ENCODE measurements at regions not wholly inside any gene's neighbourhood (a gene's known extent, or its start where the extent isn't known, plus 50 kb on each side); places are given as distances from the start of the nearest gene placed in this dataset.

DNA sequence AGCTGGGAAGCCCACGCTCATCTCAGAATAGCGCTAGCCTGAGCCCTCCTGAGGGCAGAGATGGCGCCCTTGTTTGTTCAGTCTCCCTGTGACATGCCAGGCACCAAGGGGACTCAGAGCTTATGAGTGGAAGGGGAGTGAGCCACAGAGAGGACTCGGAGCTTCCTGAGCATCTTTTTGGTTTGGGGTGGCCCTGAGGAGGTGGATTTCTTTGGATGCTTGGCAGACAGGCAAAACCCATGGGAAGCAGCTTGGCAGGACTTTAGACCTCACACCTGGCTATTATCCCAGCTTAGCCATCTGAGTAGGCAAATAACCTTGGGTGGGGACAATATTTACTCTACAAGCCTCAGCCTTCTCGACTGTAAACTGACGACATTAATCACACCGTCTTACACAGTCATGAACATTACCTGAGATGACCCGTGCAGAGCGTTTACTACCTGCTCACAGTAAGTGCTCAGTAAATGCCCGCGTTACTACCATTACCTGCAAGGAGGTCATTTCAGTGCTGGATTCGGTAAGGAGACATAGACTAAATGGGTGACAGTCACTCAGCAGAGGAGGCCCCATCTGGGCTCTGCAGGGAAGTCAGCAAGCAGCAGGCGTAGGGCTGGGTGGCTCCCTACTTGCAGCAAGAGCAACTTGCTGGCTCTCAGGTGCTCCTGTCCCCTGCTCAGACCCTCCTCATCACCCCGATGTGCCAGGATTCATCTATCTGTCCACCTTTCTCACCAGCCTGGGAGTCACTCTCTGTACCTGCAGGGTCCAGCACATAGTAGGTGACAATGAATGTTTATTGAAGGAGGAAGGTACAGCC, 54.9 kb downstream of the KLHDC7A start:
- DNase-seq = peak; percentile 67

DNA sequence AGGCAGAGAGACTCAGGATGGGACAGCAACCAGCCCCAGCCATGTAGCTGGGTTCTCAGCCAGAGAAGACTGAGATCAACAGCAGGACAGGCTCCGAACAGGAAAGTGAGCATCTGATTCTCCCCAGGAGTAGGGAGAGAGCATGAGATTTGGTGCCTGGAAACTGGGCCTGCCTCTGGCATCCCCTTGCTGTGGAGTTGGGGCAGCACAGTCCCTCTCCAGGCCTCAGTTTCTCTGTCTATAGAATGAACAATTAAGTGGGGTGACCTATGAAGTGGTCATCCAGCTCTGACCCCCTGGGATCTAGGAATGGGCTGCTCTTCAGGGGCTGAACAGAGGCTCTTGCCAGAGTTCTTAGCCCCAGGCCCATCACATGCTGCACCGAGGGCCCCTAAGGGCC, 55.6 kb downstream of the KLHDC7A start:
- DNase-seq = no peak

- no peak for DNase-seq
Observed at GRCh38 chr1:18536915-18537314, 56.2 kb downstream of the KLHDC7A start.

- no peak for DNase-seq
Observed at GRCh38 chr1:18537386-18538306, 56.9 kb downstream of the KLHDC7A start.

DNA sequence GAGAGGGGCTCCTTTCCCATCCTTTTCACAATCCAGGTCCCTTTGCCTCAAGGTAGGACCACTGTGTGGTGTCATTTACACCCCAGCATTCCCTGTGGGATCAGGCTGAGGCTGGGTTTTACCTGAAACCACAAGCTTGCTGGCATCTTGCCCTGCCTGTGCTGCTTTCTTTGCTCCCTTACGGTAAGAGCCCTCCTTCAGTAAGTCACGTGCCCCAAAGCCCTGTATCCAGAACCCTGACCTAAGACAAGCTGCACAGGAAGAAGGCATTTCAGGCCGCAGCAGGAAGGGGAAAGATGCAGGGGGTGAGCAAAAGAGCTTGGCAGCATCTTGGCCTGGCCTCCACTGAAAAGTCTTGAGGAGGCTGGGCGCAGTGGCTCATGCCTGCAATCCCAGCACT, 58.4 kb downstream of the KLHDC7A start:
- no peak for DNase-seq

DNA sequence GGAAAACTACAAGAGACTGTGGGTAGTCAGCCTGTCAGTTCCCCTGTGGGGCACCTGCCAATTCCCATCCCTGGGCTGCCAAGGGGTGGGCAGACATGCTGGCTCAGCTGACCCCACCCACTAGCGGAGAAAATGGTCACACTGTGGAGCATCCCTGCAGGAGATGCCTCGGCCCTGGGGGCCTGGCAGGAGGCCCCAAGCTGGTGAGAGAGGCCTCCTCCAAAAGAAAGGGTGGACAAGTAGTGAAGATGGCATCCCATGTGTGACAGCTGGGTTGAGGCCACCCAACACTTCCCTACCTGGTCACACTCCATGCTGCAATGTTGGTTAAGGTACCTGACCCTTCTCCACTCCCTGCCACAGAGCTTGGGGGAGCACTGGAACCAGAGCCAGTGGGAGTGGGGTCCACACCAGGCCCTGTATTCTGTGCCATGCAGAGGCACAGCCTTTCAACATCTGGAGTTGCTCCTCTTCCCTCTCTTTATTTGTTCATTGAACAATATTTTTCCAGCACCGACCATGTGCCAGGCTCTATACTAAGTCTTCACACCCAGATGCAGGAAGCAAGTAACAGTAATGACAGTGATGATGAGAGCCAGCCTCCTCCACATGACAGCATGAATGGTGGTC, 59.5 kb downstream of the KLHDC7A start:
- no peak for DNase-seq

GRCh38 chr1:18541046-18541795, 60.5 kb downstream of the KLHDC7A start:
- no peak for DNase-seq

DNA sequence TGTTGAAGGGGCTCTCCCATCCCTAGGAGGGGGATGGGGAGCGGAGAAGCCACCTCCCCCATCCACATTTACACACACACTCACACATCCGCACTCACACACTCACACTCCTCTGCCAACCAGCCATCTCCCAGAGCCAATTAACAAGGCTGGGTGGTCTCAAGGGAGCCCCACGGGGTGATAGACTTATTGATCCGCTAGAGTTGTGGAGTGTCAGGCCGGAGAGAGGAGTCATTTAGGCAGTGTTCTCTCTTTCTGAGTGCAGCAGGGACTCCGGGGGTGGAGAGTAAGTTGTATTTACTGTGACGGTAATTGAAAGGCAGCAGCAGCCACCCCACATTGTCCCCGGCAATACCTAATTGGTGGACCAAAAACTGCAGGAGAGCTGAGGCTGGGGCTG, 61.6 kb downstream of the KLHDC7A start:
- DNase-seq = no peak

- DNase-seq = no peak
Observed at GRCh38 chr1:18546026-18546425, 65.3 kb downstream of the KLHDC7A start.

GRCh38 chr1:18547460-18547859, 66.7 kb downstream of the KLHDC7A start:
- no peak for DNase-seq

GRCh38 chr1:18548643-18549042, 67.9 kb downstream of the KLHDC7A start:
- no peak for DNase-seq

GRCh38 chr1:18549106-18549505, 68.4 kb downstream of the KLHDC7A start:
- no peak for DNase-seq

- no peak for DNase-seq
Observed at GRCh38 chr1:18549906-18550305, 69.2 kb downstream of the KLHDC7A start.

- DNase-seq = no peak
Observed at GRCh38 chr1:18552631-18553030, 71.9 kb downstream of the KLHDC7A start.

GRCh38 chr1:18553388-18553787, 72.7 kb downstream of the KLHDC7A start:
- DNase-seq = no peak

GRCh38 chr1:18554099-18554498, 73.4 kb downstream of the KLHDC7A start:
- no peak for DNase-seq

DNA sequence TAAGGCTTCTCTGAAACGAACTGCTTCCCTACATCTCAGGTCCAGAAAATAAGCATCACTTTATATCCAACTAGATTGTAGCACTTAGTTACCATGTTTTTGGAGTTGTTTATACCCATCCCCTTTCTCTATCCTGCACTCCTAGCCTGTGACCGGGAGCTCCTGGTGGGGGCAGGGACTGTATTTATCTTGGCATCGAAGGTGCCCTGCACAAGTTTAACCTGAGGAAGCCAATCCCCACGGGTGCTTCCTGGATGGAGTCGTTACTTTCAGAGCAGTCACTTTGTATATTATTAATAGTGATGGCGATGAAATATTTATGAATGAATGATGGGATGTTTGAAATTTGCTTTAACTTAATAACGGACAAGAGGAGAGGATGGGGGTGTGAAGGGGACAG, 73.9 kb downstream of the KLHDC7A start:
- no peak for DNase-seq

DNA sequence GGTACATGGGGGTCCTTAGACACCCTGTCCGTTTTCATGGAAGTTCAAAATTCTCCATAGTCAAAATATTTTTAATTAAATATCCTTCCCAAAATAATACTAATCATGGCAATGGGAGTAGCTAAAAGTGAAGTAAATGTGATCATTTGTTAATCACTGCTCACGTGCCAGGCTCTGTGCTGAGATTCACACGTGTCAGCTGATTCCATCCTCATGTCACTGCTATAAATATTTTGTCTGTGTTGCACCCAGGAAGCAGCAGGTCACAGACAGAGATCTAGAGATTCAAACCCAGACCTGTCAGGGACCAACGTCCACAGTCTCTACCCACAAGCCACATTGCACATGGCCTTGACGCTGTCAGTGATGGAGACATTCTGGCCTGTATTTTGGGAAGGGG, 74.3 kb downstream of the KLHDC7A start:
- DNase-seq = no peak

DNA sequence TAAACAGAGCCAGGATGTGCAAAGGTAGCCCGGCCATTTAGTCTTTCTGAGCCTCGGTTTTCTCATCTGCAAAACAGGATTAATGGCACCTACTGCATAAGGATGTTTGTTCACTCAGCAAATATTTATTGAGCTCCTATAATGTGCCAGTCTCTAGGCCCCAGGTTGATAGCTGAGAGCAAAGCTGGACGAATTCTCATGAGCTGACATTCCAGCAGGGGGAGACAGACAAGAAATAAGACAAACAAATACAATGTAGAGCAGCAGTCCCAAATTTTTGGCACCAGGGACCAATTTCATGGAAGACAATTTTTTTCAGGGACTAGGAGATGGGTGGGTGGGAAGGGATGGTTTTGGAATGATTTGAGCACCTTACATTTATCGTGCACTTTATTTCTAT, 74.3 kb upstream of the PAX7 start:
- DNase-seq = no peak

- DNase-seq = peak; percentile 35
Observed at GRCh38 chr1:18557621-18558465, 72.8 kb upstream of the PAX7 start.

DNA sequence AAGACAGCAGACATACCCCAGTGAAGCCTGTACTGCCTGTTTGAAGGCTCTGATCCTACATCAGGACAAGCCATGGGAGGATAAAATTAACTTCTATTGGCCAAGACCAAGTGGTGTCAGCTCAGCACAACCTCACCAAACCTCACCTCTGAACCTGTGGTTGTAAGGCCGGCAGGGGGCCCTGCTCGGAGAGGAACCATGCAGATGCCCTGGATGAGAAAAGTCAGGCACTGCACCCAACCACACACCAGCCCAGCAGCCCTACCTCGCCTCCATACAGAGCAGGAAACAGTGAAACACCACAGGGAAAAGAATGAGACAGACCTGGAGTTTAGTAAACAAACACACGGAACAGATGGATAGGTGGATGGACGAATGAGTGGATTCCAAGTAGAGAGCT, 70.0 kb upstream of the PAX7 start:
- DNase-seq = no peak

DNA sequence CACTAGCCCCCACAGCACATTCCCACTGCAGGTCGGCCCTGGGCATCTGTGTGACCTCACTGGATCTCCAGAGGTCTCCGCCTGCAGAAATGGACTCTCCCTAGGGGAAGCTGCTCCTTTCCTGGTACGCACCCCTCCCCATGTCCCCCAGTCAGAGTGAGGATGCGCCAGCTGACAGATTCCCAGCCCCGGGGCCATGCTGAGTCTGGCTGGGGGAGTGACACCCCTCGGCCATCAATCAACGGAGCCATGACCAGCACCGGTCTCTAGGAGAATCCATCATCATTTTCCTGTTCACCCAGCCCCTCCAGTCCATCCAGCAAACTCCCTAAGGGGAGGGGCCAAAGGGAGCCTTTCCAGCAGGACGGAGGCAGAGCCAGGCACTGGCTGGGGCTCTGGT, 68.7 kb upstream of the PAX7 start:
- no peak for DNase-seq

Measured in NCI-H748 treated with DMSO at 0.1 percent for 48 hours (cell line).